NT2/D1 (cell line): ENCODE measurements at regions not wholly inside any gene's neighbourhood (a gene's known extent, or its start where the extent isn't known, plus 50 kb on each side); places are given as distances from the start of the nearest gene placed in this dataset.

Experiments used
- YY1 ChIP-seq: IDR thresholded peaks from 2 replicates; pipeline ENCODE4 v1.6.1; 2011; ENCODE audit not compliant: insufficient read length, insufficient read depth
- ZNF274 ChIP-seq: IDR thresholded peaks from 2 replicates; pipeline ENCODE4 v1.6.1; 2011; ENCODE audit warnings: mild to moderate bottlenecking, low read depth, low read length

GRCh38 chr16:61237884-61238485 is 798.3 kb downstream of the CDH8 start:
- TF ChIP-seq YY1 (no peak), ZNF274 (no peak)
